NB4 (cell line): ENCODE measurements at regions not wholly inside any gene's neighbourhood (a gene's known extent, or its start where the extent isn't known, plus 50 kb on each side); places are given as distances from the start of the nearest gene placed in this dataset.
A peak's percentile ranks its signal among the peaks of the same experiment; 100 is the strongest.

ENCODE experiments used
- DNase-seq: peaks from one replicate; pipeline ENCODE4 v3.0.0; 2010; ENCODE audit warnings: low read depth
- H3K4me3 ChIP-seq: one replicate; pipeline ENCODE4 v1.5.1; 2011; ENCODE audit warnings: mild to moderate bottlenecking, low read depth, low read length, moderate library complexity
- MYC ChIP-seq: IDR thresholded peaks from 2 replicates; pipeline ENCODE4 v1.6.1; 2011; ENCODE audit warnings: low read depth, low read length
- POLR2A ChIP-seq: IDR thresholded peaks from 2 replicates; pipeline ENCODE4 v1.6.1; 2011; ENCODE audit warnings: mild to moderate bottlenecking; ENCODE audit not compliant: insufficient read length; ENCODE audit errors: extremely low read depth
- TF ChIP-seq, protein P1 (sequence below): IDR thresholded peaks from one replicate; pipeline ENCODE4 v1.5.1; 2012; ENCODE audit warnings: low read depth, low read length
- TF ChIP-seq, protein P2 (sequence below): IDR thresholded peaks from 2 replicates; pipeline ENCODE4 v1.6.1; 2011; ENCODE audit warnings: low read depth, low read length

DNA sequence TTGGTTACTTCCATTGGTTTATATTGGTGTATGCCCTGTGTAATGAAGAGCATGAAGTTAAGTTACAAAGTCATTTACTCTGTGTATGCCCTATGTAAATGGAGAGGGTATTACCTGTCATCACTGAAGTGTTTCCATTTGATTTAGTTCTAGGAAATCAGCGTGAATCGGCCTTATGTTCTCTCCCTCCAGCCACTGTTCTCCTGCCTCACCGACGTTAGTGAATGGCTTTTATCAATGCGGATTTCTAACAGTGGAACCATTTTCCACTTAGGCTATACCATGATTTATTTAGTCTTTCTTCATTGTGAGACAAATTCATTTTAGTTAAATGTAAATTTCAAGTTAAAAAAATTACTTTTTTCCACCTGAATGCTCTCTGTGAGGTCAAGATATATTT, 327.0 kb upstream of the ADCY2 start:
- H3K4me3 ChIP-seq: no peak overlapping the region
- DNase-seq: no peak
- no peak for TF ChIP-seq MYC
- TF ChIP-seq POLR2A: no peak
- TF ChIP-seq, protein P1, sequence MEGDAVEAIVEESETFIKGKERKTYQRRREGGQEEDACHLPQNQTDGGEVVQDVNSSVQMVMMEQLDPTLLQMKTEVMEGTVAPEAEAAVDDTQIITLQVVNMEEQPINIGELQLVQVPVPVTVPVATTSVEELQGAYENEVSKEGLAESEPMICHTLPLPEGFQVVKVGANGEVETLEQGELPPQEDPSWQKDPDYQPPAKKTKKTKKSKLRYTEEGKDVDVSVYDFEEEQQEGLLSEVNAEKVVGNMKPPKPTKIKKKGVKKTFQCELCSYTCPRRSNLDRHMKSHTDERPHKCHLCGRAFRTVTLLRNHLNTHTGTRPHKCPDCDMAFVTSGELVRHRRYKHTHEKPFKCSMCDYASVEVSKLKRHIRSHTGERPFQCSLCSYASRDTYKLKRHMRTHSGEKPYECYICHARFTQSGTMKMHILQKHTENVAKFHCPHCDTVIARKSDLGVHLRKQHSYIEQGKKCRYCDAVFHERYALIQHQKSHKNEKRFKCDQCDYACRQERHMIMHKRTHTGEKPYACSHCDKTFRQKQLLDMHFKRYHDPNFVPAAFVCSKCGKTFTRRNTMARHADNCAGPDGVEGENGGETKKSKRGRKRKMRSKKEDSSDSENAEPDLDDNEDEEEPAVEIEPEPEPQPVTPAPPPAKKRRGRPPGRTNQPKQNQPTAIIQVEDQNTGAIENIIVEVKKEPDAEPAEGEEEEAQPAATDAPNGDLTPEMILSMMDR: no peak
- TF ChIP-seq, protein P2, sequence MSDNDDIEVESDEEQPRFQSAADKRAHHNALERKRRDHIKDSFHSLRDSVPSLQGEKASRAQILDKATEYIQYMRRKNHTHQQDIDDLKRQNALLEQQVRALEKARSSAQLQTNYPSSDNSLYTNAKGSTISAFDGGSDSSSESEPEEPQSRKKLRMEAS: no peak

DNA sequence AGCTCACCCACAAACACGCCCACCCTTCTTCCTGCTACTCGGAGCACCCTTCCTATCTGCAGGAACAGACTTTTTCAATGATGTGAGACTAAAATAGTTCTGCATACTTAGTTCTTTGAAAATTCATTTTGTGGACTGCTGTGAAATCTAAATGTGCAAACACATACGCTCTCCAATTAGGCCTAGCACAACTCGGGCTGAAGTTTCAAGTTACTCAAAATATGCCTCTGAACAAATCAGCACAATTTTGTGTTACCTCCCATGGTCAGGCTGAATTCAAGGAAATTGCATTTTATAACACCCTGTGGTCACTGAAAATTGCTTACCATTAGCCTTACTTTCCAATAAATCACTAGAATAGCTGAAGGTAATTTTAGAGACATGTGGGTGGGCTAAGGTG, 323.8 kb upstream of the ADCY2 start:
- DNase-seq: no peak
- TF ChIP-seq, protein P2: no peak
- no peak overlapping the region for H3K4me3 ChIP-seq

DNA sequence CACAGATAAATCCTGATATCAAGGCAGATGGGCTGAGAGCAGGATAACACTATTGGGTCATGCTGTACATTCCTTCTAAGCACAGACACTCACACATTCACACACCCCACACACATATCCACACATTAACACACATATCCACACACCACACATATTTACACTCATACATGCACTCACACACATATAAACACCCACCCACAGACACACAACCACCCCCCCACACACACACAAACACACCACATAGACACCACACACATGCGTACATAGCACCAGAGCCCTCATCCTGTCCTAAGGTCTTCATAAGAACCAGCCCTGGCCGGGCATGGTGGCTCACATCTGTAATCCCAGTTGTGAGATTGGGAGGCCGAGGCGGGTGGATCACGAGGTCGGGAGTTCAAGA, 322.3 kb upstream of the ADCY2 start:
- TF ChIP-seq, protein P2: no peak
- TF ChIP-seq POLR2A: no peak
- H3K4me3 ChIP-seq: no peak overlapping the region
- no peak for DNase-seq

DNA sequence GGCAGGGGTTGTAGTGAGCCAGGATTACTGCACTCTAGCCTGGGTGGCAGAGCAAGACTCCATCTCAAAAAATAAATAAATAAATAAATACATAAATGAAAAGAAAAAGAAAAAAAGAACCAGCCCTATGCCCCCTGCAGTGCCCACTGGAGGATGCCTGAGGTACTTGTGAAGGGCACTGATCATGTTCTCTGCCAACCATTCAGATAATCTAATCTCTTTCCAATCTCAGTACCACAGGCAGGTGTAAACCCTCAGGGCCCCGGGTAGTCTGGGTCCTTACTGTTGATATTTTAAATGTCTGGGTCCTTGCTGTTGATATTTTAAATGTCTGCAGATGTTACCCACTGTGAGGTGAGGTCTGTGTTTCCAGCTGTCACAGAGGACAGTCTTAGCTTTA, 321.8 kb upstream of the ADCY2 start:
- no peak for TF ChIP-seq MYC
- no peak for TF ChIP-seq POLR2A
- TF ChIP-seq, protein P2: no peak
- TF ChIP-seq, protein P1: no peak
- H3K4me3 ChIP-seq: no peak overlapping the region
- DNase-seq: no peak

DNA sequence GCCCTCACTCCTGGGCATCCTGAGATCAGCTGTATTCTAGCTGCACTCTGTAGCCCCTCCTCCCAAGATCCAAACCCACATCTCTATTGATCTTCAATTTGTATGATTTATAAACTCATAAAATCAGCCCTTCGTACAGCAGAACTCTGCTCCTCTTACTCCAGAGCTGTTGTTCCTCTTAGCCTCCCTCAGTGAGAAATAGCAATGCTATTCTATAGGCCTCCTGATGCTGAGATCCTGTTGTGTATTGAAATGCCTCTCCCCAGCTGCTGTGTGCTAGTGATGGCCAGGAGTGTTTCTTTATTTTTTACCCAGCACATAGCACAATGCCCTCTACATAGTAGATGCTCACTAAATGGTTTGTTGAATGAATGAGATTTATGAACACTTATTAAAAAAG, 320.5 kb upstream of the ADCY2 start:
- H3K4me3 ChIP-seq: no peak overlapping the region
- no peak for TF ChIP-seq MYC
- TF ChIP-seq POLR2A: no peak
- TF ChIP-seq, protein P1: no peak
- TF ChIP-seq, protein P2: no peak
- DNase-seq: no peak

DNA sequence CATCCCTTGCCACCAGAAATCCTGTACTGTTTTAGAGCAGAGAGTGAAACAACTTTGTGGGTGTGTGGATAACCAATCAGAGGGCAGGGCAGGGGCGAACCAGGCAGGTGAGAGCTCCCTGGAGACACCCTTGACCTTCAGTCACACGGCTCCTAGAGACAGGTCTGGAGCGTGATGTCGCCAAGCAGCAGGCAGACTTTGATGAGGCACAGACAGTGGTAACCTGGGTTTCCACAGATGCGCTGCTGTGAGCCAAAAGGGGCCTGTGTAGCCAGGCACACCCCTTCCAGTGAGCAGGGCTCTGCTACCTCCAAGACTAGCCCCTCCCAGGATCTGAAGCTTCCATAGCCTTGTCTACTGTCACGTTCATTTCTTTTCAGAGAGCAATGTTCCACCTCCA, 317.8 kb upstream of the ADCY2 start:
- H3K4me3 ChIP-seq: no peak overlapping the region
- TF ChIP-seq, protein P1: no peak
- TF ChIP-seq, protein P2: no peak
- TF ChIP-seq MYC (no peak), POLR2A (no peak)
- DNase-seq: no peak

DNA sequence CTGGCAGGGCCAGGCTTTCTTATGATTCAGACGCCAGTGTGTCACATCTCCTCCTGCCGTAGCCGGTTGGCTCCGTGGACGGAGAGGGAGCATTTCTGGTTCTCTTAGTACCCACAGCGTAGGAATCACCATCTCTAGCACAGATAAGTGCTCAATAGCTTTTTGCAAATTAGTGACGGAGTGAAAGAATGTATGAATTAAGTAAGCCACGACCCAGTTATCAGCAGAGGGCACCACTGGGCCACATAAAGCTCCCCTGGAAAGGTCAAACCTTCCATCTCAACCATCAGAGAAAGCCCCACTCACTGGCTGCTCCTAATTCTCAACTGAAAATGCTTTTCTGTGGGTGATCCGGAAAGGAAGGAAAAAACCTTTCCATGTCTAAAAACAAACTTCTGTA, 317.0 kb upstream of the ADCY2 start:
- H3K4me3 ChIP-seq: no peak overlapping the region
- peak; percentile 38 for DNase-seq
- TF ChIP-seq, protein P1: peak; percentile 34
- no peak for TF ChIP-seq POLR2A
